GM21529 (cell line): ENCODE measurements at regions not wholly inside any gene's neighbourhood (a gene's known extent, or its start where the extent isn't known, plus 50 kb on each side); places are given as distances from the start of the nearest gene placed in this dataset.
"Not testable (repeated sequence)": the region's sequence is repeated elsewhere in the genome, so short reads cannot be mapped to it uniquely, and the experiment has no call there.

Experiments used
- ATAC-seq: cut with Tn5 transposase; IDR thresholded peaks from one replicate; pipeline ENCODE4 v1.9.1; 2021; ENCODE audit not compliant: unreplicated experiment

GRCh38 chr6:19210849-19211590, 626.1 kb upstream of the ID4 start:
- ATAC-seq = no peak

GRCh38 chr6:19214231-19214630, 622.9 kb upstream of the ID4 start:
- no peak for ATAC-seq

DNA sequence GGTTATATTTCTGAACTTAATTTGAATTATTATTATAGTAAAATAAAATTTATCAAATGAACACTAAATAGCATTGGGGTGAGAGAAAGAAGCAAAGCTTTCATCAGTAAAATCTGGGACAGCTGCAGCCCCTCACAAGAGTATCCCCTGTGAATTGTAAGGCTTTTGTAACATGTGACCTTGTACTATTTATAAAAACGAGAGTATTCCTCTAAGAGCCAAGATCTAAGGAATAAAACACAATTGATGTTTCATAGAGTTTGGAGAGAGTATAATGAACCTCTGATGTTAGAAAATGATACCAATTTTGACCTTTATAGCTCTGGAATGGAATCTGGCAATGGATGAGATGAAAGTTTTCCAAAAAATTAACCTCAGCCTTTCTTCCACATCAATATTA, 617.2 kb upstream of the ID4 start:
- ATAC-seq = no peak

GRCh38 chr6:19231878-19232561, 605.1 kb upstream of the ID4 start:
- no peak for ATAC-seq

DNA sequence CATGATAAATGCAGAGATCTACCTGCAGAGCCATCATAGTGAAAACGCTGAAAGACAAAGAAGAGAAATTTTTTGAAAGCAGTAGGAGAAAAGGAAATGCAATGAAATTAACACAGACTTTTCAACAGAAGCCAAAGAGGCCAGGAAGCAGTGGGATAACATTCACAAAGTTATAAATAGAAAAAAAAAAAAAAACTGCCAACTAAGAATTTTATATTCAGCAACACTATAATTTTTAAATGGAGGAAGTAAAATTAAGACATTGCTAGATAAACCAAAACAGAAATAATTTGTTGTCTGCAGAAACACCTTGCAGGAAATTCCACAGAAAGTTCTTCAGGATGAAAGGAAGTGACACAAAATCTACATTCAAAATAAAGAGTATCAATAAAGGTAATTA, 591.5 kb upstream of the ID4 start:
- ATAC-seq = no peak

DNA sequence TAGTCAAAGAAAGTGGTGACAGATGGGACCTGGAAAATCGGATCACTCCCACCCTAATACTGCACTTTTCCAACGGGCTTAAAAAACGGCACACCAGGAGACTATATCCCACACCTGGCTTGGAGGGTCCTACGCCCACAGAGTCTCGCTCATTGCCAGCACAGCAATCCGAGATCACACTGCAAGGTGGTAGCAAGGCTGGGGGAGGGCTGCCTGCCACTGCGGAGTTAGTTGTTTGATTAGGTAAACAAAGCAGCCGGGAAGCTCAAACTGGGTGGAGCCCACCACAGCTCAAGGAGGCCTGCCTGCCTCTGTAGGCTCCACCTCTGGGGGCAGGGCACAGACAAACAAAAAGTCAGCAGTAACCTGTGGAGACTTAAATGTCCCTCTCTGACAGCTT, 590.0 kb upstream of the ID4 start:
- ATAC-seq = not testable (repeated sequence)

- ATAC-seq = not testable (repeated sequence)
Observed at GRCh38 chr6:19256123-19256522, 581.0 kb upstream of the ID4 start.

DNA sequence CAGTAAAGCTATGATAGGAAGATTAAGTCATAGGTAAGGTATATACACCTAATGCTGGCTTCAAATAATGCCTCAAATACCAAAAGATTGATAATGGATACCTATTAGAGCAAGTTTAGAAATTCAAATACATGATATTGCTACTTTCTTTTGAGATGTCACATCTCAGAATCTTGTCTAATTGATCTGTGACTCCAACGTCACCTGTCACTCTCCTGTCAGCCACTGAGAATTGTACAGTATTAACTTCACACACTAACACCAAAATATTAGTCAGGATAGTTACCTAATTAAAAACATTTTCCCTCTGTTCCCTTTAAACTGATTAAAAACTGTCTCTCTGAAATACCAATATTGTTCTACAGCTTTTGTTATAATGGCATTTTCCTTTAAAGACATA, 575.5 kb upstream of the ID4 start:
- no peak for ATAC-seq

GRCh38 chr6:19268117-19268516, 569.1 kb upstream of the ID4 start:
- no peak for ATAC-seq

GRCh38 chr6:19268718-19269117, 568.5 kb upstream of the ID4 start:
- no peak for ATAC-seq

GRCh38 chr6:19269341-19269898, 567.8 kb upstream of the ID4 start:
- no peak for ATAC-seq

GRCh38 chr6:19270616-19271015, 566.6 kb upstream of the ID4 start:
- no peak for ATAC-seq

GRCh38 chr6:19279273-19279684, 557.9 kb upstream of the ID4 start:
- ATAC-seq = no peak

DNA sequence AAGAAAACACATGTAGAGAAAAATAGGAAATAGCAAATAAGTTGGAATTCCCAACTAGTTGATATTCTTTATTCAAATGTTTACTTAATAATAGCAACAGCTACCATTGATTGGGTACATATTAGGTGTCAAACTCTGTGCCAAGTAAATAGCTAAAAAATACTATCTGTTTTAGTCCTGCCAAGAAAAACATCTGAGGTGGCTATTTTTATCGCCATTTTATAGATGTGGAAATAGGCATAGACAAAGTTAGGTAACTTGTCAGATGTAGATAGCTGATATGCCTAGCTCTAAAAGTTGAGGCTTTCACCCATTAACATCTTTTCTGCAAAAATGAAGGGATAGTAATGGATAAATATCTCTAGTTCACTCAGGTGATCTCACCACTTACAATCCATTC, 549.2 kb upstream of the ID4 start:
- ATAC-seq = no peak

- no peak for ATAC-seq
Observed at GRCh38 chr6:19289457-19289856, 547.7 kb upstream of the ID4 start.

GRCh38 chr6:19297880-19298279, 539.3 kb upstream of the ID4 start:
- ATAC-seq = no peak

DNA sequence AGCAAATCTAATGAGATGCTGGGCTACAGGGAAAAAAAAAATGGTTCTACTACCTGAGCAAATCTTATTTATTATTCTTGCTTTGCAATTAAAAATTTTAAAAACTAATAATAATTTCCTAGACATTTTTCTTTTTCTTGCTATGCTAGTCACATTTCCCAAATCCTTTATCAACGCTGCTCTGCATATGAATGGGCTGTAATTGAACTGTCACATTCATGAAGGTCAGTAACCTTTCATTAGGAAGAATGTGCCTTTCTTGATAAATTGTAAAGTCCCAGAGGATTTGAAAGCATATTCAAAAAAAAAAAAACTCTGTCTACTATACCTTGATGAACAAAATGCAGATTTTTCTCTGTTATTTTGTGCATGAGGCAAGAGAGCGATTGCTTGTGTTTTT, 538.7 kb upstream of the ID4 start:
- ATAC-seq = no peak

DNA sequence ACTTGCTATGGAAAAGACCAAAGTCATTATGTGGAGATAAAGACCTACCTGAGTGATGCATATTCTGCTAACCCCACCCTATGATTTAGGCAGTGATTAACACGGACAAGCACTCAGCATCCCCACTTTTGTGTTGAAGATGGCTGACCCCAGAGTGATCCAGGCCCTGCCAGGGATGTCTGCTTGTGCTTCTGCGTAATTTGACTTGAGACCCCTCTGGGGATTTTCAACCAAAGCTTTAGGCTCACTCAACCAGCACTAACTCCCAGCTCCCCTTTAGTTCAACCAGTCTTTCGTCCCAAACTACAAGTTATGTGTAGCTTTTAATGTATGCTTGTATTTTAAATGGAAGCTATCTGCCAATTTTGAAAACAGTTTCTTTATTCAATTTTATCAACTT, 538.0 kb upstream of the ID4 start:
- ATAC-seq = no peak

DNA sequence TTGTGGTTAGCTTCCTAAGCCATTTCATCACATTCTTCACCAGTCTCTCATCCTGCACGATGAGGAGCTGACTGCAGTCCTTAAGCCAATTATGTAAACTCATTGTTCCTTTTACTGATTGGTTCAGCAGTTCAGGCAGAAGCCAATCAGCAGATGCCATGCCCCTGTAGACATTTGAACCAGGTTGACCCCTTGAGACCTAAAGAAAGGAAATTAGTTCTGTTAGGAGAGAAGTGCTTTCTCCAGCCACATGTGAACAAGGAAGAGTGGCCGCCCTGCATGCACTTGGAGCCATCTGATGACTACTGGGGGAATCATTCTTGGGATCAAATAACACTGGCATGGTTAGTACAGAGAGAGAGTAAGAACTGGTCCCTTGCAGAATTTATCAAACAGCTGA, 535.2 kb upstream of the ID4 start:
- no peak for ATAC-seq

- no peak for ATAC-seq
Observed at GRCh38 chr6:19303383-19303782, 533.8 kb upstream of the ID4 start.

DNA sequence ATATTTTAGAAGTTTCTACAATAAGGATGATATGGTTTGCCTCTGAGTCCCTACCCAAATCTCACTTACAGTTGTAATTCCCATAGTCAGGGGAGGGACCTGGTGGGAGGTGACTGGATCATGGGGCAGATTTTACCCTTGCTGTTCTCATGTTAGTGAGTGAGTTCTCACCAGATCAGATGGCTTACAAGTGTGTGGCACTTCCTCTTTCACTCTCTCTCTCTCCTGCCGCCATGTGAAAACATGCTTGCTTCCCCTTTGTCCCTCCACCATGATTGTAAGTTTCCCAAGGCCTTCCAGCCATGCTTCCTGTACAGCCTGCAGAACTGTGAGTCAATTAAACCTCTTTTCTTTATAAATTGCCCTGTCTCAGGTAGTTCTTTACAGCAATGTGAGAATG, 527.5 kb upstream of the ID4 start:
- no peak for ATAC-seq

DNA sequence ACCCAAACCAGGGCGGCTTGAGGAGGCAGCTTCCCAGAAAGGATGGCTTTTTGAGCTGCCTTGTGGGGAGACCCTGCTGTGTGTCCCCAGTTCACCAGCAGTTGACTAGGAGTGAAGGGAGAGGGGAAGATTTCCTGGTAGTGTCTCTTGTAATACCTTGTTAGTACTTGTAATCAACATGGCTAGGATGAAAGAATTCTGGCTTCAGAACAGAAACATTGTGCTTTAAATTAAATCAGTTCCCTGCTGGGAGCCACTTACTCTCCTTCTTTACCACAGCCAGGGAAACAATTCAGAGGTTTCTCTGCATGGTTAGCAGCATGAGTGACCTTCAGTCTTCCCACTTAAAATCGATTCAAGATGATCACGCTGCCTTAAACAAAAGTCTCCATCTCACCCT, 525.4 kb upstream of the ID4 start:
- ATAC-seq = no peak
